ENCODE measurements at regions not wholly inside any gene's neighbourhood (a gene's known extent, or its start where the extent isn't known, plus 50 kb on each side); places are given as distances from the start of the nearest gene placed in this dataset.

- peaks cover 6 to 17% of the 10 kb centered on the region in 2 experiments; a peak in 3 of 4 replicates for H3K4me1 ChIP-seq (ENCODE audit: control insufficient read depth in 1 of 2, insufficient read depth in 2 of 2, low read depth in 1 of 2, low read length in 1 of 2)
- no peaks in the 10 kb centered on the region for H3K9me3 ChIP-seq
- no peak overlapping the region; a peak in 1 of 4 replicates for H3K27ac ChIP-seq (ENCODE audit: low read depth in 2 of 2, low read length in 1 of 2)
- no peak overlapping the region for H3K9ac ChIP-seq
- H2AFZ ChIP-seq (ENCODE audit: low read depth), result no peak overlapping the region; the same call in 1 of the 2 replicates
- TF ChIP-seq FOSL2 (IDR thresholded peaks at IDR 0.05; ENCODE audit: borderline replicate concordance, low read depth) (peak; percentile 74; the same call in 1 of the 2 replicates), IRF3 (IDR thresholded peaks at IDR 0.05; ENCODE audit: low read depth, low read length) (no peak), RFX5 (IDR thresholded peaks at IDR 0.05; ENCODE audit: low read length) (no peak), RXRA (IDR thresholded peaks at IDR 0.05; ENCODE audit: borderline replicate concordance, low read depth) (peak; percentile 17; the same call in 1 of the 2 replicates), USF1 (IDR thresholded peaks at IDR 0.05; ENCODE audit: borderline replicate concordance, low read depth) (no peak), CTCF (IDR thresholded peaks at IDR 0.05) (no peak), NFIC (IDR thresholded peaks at IDR 0.05; ENCODE audit: borderline replicate concordance) (peak; percentile 65), PBX3 (IDR thresholded peaks at IDR 0.05) (peak; percentile 57), TCF12 (IDR thresholded peaks at IDR 0.05) (peak; percentile 67), MAX (IDR thresholded peaks at IDR 0.05; ENCODE audit: low read depth) (0 out of 2 replicates have a peak, but pooled peaks have one; percentile 3), EP300 (IDR thresholded peaks at IDR 0.05; ENCODE audit: borderline replicate concordance in 1 of 2, low read depth in 1 of 2, low read length in 1 of 2) (peak in 1 of 2 experiments; percentile 63; a peak in 1 of 4 replicates), POLR2AphosphoS5 (IDR thresholded peaks at IDR 0.05; ENCODE audit: low read depth, low read length) (no peak; the same call in 1 of the 2 replicates), SIN3A (IDR thresholded peaks at IDR 0.05; ENCODE audit: borderline replicate concordance, low read depth, low read length) (no peak), MEF2A (IDR thresholded peaks at IDR 0.05; ENCODE audit: borderline replicate concordance, low read depth) (0 out of 2 replicates have a peak, but pooled peaks have one; percentile 18), JUND (IDR thresholded peaks at IDR 0.05) (peak; percentile 75), TEAD4 (IDR thresholded peaks at IDR 0.05; ENCODE audit: borderline replicate concordance, insufficient read depth) (peak; percentile 45; the same call in 1 of the 2 replicates)
- H4K20me1 ChIP-seq (ENCODE audit: insufficient read depth), result no peaks in the 10 kb centered on the region
- CTCF ChIA-PET, result no interaction called here
- no peaks in the 10 kb centered on the region for H3K9me2 ChIP-seq
- no peak for DNase-seq
- no peaks in the 10 kb centered on the region for H3K27me3 ChIP-seq (ENCODE audit: insufficient read depth)
- 7% methylated on average over 2 of the region's 2 CpGs for WGBS (ENCODE audit: low lambda C conversion rate)
- H3K36me3 ChIP-seq (replicated peaks in 1 of 2; ENCODE audit: control insufficient read depth in 1 of 2, insufficient read depth in 2 of 2, low read length in 1 of 2), result no peaks in the 10 kb centered on the region
- POLR2A ChIA-PET, result no interaction called here
- H3K4me2 ChIP-seq, result peak overlapping the region; percentile 37
- H3K79me2 ChIP-seq (ENCODE audit: insufficient read depth), result no peaks in the 10 kb centered on the region
- peaks cover 12% of the 10 kb centered on the region for H3F3A ChIP-seq (replicated peaks; ENCODE audit: insufficient read depth)
- no peak overlapping the region for H3K4me3 ChIP-seq (ENCODE audit: low read depth in 2 of 2, low read length in 1 of 2)
Observed at GRCh38 chr2:95670167-95670566, 78.4 kb downstream of the TRIM43 start.
